Mucosa of stomach (tissue), 1 donor: ENCODE measurements at regions not wholly inside any gene's neighbourhood (a gene's known extent, or its start where the extent isn't known, plus 50 kb on each side); places are given as distances from the start of the nearest gene placed in this dataset.

Experiments
- H3K27me3 ChIP-seq: one replicate; pipeline ENCODE4 v1.7.0; 2013; ENCODE audit warnings: mild to moderate bottlenecking, low read length; ENCODE audit not compliant: control insufficient read depth, insufficient read depth
- H3K36me3 ChIP-seq: one replicate; pipeline ENCODE4 v1.7.0; 2013; ENCODE audit warnings: low read length; ENCODE audit not compliant: control insufficient read depth, insufficient read depth
- H3K4me1 ChIP-seq: one replicate; pipeline ENCODE4 v1.7.0; 2013; ENCODE audit warnings: mild to moderate bottlenecking, low read length; ENCODE audit not compliant: control insufficient read depth, insufficient read depth
- H3K4me3 ChIP-seq: one replicate; pipeline ENCODE4 v1.7.0; 2013; ENCODE audit warnings: low read length
- H3K9ac ChIP-seq: one replicate; pipeline ENCODE4 v1.7.0; 2013; ENCODE audit warnings: mild to moderate bottlenecking, low read length, moderate library complexity
- H3K9me3 ChIP-seq: one replicate; pipeline ENCODE4 v1.7.0; 2013; ENCODE audit warnings: mild to moderate bottlenecking, low read length, moderate library complexity; ENCODE audit not compliant: control insufficient read depth
- donor health status: Pancreatic carcinoma.

DNA sequence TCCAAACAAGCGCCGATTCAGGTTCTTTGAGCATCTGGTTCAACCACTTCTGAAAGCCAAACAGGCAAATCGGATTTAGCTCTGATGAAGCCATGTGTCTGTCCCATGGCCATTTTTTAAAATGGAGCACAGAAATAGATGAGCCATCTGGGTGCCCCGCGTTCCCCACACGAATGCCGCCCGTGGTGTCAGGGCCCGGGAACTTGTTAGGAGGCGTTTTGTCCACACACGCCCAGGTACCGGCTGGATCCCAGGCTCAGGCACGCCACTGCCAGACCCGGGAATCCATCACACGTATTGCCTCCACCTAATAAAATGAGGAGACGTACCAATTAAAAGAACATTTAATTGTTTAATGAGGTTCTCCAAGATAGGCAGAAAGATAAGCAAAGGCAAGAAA is 374.4 kb upstream of the SALL3 start:
- Histone ChIP-seq H3K27me3 (no peaks in the 10 kb centered on the region), H3K4me1 (no peaks in the 10 kb centered on the region), H3K36me3 (no peaks in the 10 kb centered on the region), H3K9me3 (no peaks in the 10 kb centered on the region), H3K9ac (no peak overlapping the region), H3K4me3 (no peak overlapping the region)

DNA sequence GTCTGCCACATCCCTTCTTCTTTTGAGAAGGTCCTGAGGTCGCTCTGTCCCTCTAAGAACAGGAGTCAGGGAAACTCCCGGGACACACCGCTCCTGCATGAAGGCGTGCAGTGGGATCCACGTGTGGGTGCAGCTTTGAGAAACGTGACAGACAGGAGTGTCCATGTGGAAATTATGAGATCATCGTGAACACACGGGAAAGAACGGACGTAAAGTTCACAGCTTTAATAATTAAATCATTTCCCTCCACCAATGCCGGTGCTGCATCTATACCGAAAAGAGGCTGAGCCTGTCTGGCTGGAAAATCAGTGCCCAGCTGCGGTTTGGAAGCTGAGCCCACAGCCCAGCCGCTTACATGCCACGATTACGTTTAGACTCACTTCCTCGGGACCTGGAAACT is 372.4 kb upstream of the SALL3 start:
- Histone ChIP-seq H3K4me1 (no peaks in the 10 kb centered on the region), H3K4me3 (no peak overlapping the region), H3K27me3 (no peaks in the 10 kb centered on the region), H3K9me3 (no peaks in the 10 kb centered on the region), H3K9ac (no peak overlapping the region), H3K36me3 (no peaks in the 10 kb centered on the region)

DNA sequence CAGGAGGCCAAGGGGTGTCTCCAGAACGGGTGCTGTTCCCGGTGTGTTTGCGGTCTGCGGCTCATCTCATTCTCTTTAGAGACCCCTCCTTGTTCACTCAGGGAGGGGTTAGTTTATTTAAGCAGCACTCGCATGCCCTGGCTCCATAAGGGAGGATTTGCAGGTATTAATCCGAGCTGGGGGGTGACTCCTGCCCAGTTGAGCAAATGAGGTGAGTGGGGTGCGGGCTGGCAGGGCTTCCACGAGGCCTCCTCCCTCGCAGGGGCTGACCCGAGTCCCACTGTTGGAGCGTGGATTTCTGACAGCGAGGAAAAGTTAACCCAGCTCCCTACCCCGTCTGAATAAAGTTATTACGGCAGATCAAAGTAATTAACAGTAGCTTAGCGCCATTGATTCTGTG is 371.8 kb upstream of the SALL3 start:
- no peaks in the 10 kb centered on the region for H3K36me3 ChIP-seq
- no peaks in the 10 kb centered on the region for H3K9me3 ChIP-seq
- H3K4me3 ChIP-seq: no peak overlapping the region
- H3K4me1 ChIP-seq: no peaks in the 10 kb centered on the region
- H3K27me3 ChIP-seq: no peaks in the 10 kb centered on the region
- no peak overlapping the region for H3K9ac ChIP-seq

DNA sequence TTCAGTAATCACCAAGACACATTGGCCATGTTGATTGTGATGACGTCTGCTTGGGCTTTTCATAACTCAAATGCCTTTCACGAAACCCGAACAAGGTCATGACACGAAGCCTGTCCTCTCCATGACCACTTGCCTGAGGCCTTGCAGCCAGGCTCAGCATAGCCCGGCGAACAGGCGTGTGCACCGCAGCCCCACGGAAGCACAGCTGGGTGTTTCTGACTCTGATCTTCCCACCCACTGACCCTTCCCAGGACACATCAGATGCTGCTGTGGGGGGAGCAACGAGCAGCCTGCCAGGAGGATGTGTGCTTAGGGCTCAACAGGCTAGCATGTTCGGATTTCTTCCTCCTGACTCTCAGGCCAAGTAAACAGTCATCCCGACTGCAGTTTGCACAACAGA is 369.4 kb upstream of the SALL3 start:
- Histone ChIP-seq H3K27me3 (no peaks in the 10 kb centered on the region), H3K9me3 (no peaks in the 10 kb centered on the region), H3K4me3 (no peak overlapping the region), H3K36me3 (no peaks in the 10 kb centered on the region), H3K4me1 (no peaks in the 10 kb centered on the region), H3K9ac (no peak overlapping the region)

DNA sequence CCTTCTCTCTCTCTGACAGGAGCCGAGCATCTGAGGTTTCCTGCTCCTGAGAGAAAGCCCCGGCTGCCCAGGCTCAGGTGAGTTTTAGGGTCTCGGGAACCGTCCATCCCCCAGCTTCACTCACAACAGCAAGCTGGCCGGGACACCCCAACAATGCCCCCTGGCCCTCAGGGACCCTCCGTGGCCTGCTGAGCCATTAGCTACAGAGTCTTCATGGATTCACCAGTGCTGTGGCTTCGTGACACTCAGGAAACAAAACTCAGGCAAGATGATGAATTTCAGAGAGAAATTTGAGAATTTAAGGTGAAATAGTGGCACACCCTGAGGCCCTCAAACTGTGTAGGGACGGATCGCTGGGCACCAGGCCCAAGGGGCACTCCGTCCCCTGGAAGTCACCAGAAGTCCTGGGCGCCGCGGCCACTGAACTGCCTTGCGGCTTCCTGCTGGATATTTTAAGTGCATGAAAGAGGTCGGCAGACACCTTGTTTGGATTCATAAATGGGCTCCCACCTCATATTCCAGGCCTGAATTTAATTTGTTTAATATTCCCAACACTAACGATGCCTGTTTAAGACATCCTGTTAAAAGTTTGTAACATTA is 368.3 kb upstream of the SALL3 start:
- Histone ChIP-seq H3K4me3 (no peak overlapping the region), H3K4me1 (no peaks in the 10 kb centered on the region), H3K9ac (no peak overlapping the region), H3K9me3 (no peaks in the 10 kb centered on the region), H3K36me3 (no peaks in the 10 kb centered on the region), H3K27me3 (no peaks in the 10 kb centered on the region)

DNA sequence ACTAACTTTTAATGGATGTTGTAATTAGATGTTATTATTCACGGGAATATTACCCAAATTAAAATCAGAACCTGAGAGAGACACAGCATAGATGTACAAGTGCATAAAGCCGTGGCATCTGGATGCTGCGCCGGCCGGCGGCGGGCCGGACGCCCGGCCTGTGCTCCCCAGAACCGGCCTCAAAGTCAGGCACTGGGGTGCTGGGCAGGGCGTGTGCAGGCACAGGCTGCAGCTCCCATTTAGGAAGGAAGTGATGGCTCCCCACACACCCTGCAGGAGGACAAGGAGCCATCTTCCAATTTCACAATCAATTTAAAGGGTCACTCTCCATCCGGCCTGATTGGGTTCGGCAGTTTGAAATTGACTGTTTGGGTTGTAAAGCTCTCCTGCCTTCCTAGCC is 367.7 kb upstream of the SALL3 start:
- Histone ChIP-seq H3K9ac (no peak overlapping the region), H3K27me3 (no peaks in the 10 kb centered on the region), H3K9me3 (no peaks in the 10 kb centered on the region), H3K4me3 (no peak overlapping the region), H3K4me1 (no peaks in the 10 kb centered on the region), H3K36me3 (no peaks in the 10 kb centered on the region)

DNA sequence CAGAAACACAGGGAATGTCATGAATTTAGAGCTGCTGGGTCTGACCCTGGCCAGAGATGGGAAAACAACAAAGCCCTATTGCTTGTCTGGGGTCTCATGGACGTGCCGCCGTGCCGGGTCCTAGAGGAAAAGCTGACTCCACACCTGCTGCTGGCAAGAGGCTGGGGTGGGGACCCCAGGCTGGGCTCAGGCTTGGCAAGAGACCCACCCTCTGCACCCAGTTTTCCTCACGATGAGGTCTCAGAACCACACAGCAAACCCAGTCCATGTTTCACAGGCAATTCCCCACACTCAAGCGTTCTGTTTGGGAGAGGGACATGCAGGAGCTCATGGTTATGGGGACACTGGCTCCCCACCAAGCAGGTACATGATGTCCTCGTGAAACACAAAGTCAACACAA is 367.3 kb upstream of the SALL3 start:
- no peak overlapping the region for H3K4me3 ChIP-seq
- no peaks in the 10 kb centered on the region for H3K4me1 ChIP-seq
- H3K36me3 ChIP-seq: no peaks in the 10 kb centered on the region
- H3K9ac ChIP-seq: no peak overlapping the region
- no peaks in the 10 kb centered on the region for H3K9me3 ChIP-seq
- no peaks in the 10 kb centered on the region for H3K27me3 ChIP-seq

DNA sequence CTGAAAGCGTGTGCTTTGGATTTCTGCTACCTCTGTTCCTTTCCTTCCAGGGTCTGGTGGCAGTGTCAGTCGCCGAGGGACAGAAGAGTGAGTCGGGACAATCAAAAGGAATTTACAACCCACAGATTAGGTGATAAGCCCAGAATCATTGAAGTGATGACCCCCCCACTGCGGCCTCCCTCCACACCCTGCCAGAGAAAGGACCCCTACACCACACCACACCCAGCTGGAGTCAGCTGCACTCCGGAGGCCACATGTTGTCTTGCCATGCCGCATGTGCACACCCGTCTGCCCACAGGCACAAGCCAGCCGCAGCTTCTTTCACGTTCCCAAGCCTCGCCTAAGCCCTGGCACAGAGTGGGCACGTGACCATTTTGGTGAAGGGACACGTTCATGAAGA is 366.8 kb upstream of the SALL3 start:
- Histone ChIP-seq H3K9me3 (no peaks in the 10 kb centered on the region), H3K27me3 (no peaks in the 10 kb centered on the region), H3K4me3 (no peak overlapping the region), H3K9ac (no peak overlapping the region), H3K4me1 (no peaks in the 10 kb centered on the region), H3K36me3 (no peaks in the 10 kb centered on the region)

DNA sequence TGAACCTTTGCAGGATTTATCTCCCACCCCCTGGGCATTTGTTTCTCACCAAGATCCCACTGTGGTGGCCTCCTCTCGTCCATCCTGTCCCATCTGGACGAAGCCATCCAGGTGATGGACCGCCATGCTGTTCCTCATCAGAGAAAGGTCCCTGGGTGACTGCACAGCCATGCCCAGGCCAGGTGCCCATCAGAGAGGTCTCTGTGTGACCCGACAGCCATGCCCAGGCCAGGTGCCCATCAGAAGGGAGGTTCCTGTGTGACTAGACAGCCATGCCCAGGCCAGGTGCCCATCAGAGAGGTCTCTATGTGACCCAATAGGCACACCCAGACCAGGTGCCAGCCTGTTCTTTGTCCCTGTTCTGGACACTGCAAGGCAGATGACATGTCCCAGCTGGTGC is 360.9 kb upstream of the SALL3 start:
- Histone ChIP-seq H3K9ac (no peak overlapping the region), H3K36me3 (no peaks in the 10 kb centered on the region), H3K4me3 (no peak overlapping the region), H3K4me1 (no peaks in the 10 kb centered on the region), H3K27me3 (no peaks in the 10 kb centered on the region), H3K9me3 (no peaks in the 10 kb centered on the region)

DNA sequence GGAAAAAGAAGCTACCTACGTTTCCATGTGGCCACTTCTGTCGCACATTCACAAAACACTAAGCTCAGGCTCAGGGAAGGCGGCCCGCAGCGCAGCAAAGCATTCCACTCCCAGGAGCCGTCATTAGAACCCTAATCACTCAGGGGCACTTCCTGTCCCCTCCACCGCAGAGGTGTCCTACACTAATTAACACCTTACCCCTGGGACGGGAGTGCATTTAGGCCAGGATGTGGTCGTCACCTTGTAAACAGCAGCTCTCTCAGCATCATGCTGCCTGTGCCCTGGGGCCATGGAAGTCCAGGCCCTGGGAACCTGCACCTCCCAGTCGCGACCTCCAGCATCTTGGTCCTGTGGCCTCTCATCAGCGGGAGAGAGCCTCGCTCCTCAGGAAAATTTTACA is 359.8 kb upstream of the SALL3 start:
- no peaks in the 10 kb centered on the region for H3K27me3 ChIP-seq
- H3K9ac ChIP-seq: no peak overlapping the region
- H3K36me3 ChIP-seq: no peaks in the 10 kb centered on the region
- H3K4me1 ChIP-seq: no peaks in the 10 kb centered on the region
- H3K4me3 ChIP-seq: no peak overlapping the region
- no peaks in the 10 kb centered on the region for H3K9me3 ChIP-seq

DNA sequence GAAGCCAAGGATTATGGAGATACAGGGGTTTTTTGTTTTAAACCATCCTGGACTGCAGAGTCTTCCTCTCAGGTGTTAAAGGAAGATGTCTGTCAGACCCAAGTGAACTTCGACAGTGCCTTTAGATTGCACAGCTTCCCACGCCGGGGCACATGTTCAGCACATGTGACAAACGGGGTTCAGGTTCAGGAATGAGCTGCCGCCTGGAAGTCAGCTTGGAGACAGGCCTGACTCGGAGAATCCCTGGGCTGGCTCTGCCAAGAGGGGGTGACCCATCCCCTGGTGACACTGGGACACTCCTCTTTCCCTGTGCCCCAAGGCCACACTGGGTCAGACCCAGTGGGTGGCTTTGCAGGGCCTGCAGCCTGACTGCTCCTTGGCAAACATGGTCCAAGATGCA is 359.3 kb upstream of the SALL3 start:
- H3K27me3 ChIP-seq: no peaks in the 10 kb centered on the region
- H3K4me3 ChIP-seq: no peak overlapping the region
- no peak overlapping the region for H3K9ac ChIP-seq
- no peaks in the 10 kb centered on the region for H3K9me3 ChIP-seq
- H3K36me3 ChIP-seq: no peaks in the 10 kb centered on the region
- no peaks in the 10 kb centered on the region for H3K4me1 ChIP-seq

DNA sequence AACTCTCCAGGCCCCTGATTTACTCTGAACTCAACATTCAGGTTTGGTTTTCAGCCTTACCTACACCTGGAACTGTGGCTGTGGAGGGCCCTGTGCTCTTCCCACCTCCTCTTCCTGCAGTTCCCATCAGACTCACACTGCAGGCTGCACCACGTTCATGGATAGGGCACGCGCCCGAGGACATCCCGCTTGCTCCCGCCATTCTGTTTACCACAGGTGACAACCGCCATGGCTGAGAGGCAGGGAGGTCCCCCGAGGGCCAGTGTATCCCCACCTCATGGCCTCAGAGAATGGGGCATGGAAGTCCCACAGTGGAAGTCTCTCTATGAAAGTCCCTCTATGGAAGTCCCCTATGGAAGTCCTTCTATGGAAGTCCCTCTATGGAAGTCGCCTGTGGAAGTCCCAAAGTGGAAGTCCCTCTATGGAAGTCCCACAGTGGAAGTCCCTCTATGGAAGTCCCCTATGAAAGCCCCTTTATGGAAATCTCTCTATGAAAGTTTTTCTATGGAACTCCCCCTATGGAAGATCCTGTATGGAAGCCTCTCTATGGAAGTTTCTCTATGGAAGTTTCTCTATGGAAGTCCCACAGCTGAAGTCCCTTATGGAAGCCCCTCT is 358.4 kb upstream of the SALL3 start:
- Histone ChIP-seq H3K4me1 (no peaks in the 10 kb centered on the region), H3K27me3 (no peaks in the 10 kb centered on the region), H3K4me3 (no peak overlapping the region), H3K9ac (no peak overlapping the region), H3K36me3 (no peaks in the 10 kb centered on the region), H3K9me3 (no peaks in the 10 kb centered on the region)
